Cerebellar cortex (tissue), 1 donor: ENCODE measurements at regions not wholly inside any gene's neighbourhood (a gene's known extent, or its start where the extent isn't known, plus 50 kb on each side); places are given as distances from the start of the nearest gene placed in this dataset.
"Not testable (repeated sequence)": the region's sequence is repeated elsewhere in the genome, so short reads cannot be mapped to it uniquely, and the experiment has no call there.

Experiments
- DNase-seq: peaks from one replicate; pipeline ENCODE4 v3.0.0-alpha.2; 2015; ENCODE audit warnings: low spot score

GRCh38 chr2:187783446-187783845, 229.2 kb upstream of the TFPI start:
- DNase-seq: no peak

- DNase-seq: not testable (repeated sequence)
These were observed 229.9 kb upstream of the TFPI start for GRCh38 chr2:187784138-187784537.

GRCh38 chr2:187799601-187800000, 245.4 kb upstream of the TFPI start:
- DNase-seq: no peak

GRCh38 chr2:187803816-187804215, 249.6 kb upstream of the TFPI start:
- DNase-seq: no peak

GRCh38 chr2:187815113-187815512, 260.9 kb upstream of the TFPI start:
- DNase-seq: no peak

GRCh38 chr2:187819624-187820023, 265.4 kb upstream of the TFPI start:
- no peak for DNase-seq

- no peak for DNase-seq
These were observed 270.9 kb upstream of the TFPI start for GRCh38 chr2:187825108-187825507.

- DNase-seq: no peak
These were observed 271.8 kb upstream of the TFPI start for GRCh38 chr2:187826023-187826422.

- DNase-seq: no peak
These were observed 280.6 kb upstream of the TFPI start for GRCh38 chr2:187834787-187835186.

GRCh38 chr2:187838690-187839089, 284.5 kb upstream of the TFPI start:
- DNase-seq: no peak

GRCh38 chr2:187842315-187842714, 288.1 kb upstream of the TFPI start:
- no peak for DNase-seq

GRCh38 chr2:187842978-187843847, 289.0 kb upstream of the TFPI start:
- peak; percentile 53 for DNase-seq

- no peak for DNase-seq
These were observed 293.3 kb upstream of the TFPI start for GRCh38 chr2:187847245-187848208.

GRCh38 chr2:187851955-187852561, 297.8 kb upstream of the TFPI start:
- DNase-seq: no peak

GRCh38 chr2:187853381-187853791, 299.2 kb upstream of the TFPI start:
- no peak for DNase-seq

- no peak for DNase-seq
These were observed 300.6 kb upstream of the TFPI start for GRCh38 chr2:187854801-187855200.

GRCh38 chr2:187855689-187856088, 301.5 kb upstream of the TFPI start:
- no peak for DNase-seq

- DNase-seq: no peak
These were observed 303.6 kb upstream of the TFPI start for GRCh38 chr2:187857826-187858225.

GRCh38 chr2:187862715-187863114, 308.5 kb upstream of the TFPI start:
- no peak for DNase-seq

- no peak for DNase-seq
These were observed 310.8 kb upstream of the TFPI start for GRCh38 chr2:187865025-187865424.

- DNase-seq: no peak
These were observed 312.9 kb upstream of the TFPI start for GRCh38 chr2:187867165-187867564.

- DNase-seq: no peak
These were observed 315.0 kb upstream of the TFPI start for GRCh38 chr2:187869195-187869594.
